ENCODE measurements at regions not wholly inside any gene's neighbourhood (a gene's known extent, or its start where the extent isn't known, plus 50 kb on each side); places are given as distances from the start of the nearest gene placed in this dataset.

DNA sequence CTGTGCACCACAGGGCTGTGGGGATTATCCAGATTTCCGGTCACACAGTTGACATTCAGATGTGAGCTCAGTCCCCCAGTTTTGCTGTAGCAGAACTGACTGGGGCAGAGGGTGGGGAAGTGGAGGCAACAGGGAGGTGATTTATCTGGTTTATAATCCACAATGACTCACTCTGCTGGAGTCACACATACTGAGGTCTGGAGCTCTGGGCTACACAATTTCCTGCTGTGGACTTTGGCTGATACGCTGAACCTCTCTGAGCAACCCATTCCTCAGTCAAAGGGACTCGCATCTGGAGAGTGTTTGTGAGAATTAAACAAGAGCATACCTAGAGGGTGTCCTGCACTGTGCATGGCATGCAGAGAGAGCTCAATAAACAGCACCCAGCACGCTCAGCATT lies 64.8 kb upstream of the PLPP4 start:
- Histone ChIP-seq H3K27me3 (replicated peaks; ENCODE audit: control insufficient read depth, insufficient read depth, low read length) (no peaks in the 10 kb centered on the region), H3K4me1 (no peaks in the 10 kb centered on the region), H3K36me3 (ENCODE audit: control insufficient read depth, insufficient read depth, low read length) (no peaks in the 10 kb centered on the region), H3K9me3 (no peaks in the 10 kb centered on the region), H3K4me3 (ENCODE audit: low read depth, low read length) (no peak overlapping the region)
- intact Hi-C loops (cut with micrococcal nuclease; ENCODE audit: unreplicated experiment), result no loop called here
- no peak overlapping the region for H3K27ac Mint-ChIP-seq (ENCODE audit: unreplicated experiment)
- no peaks in the 10 kb centered on the region for H3K4me1 Mint-ChIP-seq (ENCODE audit: low read depth, unreplicated experiment)
- H3K27me3 Mint-ChIP-seq (ENCODE audit: insufficient read depth, unreplicated experiment), result peaks cover 16% of the 10 kb centered on the region
- no peak overlapping the region for H3K4me3 Mint-ChIP-seq (ENCODE audit: unreplicated experiment)
- no TSS peak for BruUV-seq (replicated peaks)
- ChIA-PET CTCF (no interaction called here), POLR2A (no interaction called here)
- TF ChIP-seq, protein P1, sequence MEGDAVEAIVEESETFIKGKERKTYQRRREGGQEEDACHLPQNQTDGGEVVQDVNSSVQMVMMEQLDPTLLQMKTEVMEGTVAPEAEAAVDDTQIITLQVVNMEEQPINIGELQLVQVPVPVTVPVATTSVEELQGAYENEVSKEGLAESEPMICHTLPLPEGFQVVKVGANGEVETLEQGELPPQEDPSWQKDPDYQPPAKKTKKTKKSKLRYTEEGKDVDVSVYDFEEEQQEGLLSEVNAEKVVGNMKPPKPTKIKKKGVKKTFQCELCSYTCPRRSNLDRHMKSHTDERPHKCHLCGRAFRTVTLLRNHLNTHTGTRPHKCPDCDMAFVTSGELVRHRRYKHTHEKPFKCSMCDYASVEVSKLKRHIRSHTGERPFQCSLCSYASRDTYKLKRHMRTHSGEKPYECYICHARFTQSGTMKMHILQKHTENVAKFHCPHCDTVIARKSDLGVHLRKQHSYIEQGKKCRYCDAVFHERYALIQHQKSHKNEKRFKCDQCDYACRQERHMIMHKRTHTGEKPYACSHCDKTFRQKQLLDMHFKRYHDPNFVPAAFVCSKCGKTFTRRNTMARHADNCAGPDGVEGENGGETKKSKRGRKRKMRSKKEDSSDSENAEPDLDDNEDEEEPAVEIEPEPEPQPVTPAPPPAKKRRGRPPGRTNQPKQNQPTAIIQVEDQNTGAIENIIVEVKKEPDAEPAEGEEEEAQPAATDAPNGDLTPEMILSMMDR (IDR thresholded peaks at IDR 0.05; ENCODE audit: insufficient read depth in 1 of 2, low read depth in 1 of 2, low read length in 1 of 2, severe bottlenecking in 1 of 2, unreplicated experiment in 1 of 2), result no peak
- no peaks in the 10 kb centered on the region for H3K36me3 Mint-ChIP-seq (ENCODE audit: insufficient read depth, unreplicated experiment)
- DNase-seq, result no peak
- H3K9me3 Mint-ChIP-seq (ENCODE audit: unreplicated experiment), result no peaks in the 10 kb centered on the region

DNA sequence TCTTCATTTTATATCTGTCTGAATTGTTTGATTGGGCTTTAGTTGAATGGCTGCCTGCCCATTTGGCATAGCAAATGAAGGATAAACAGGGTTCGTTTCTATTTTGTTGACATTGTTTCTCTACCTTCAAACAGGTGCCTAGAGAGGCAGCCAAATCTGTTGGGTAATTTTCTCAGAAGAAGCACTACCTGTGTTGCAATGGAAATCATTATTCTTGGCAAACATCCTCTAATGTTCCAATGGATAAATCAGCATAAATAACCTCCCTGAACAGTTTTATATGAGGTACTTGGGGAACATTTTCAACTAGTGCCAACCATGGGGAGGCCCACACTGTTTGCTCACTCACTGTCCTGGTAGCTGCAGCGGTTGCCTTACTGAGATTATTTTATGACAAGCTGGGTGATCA lies 64.4 kb upstream of the PLPP4 start:
- no peak for DNase-seq
- Histone ChIP-seq H3K9me3 (no peaks in the 10 kb centered on the region), H3K4me3 (ENCODE audit: low read depth, low read length) (no peak overlapping the region), H3K4me1 (no peaks in the 10 kb centered on the region), H3K27me3 (replicated peaks; ENCODE audit: control insufficient read depth, insufficient read depth, low read length) (no peaks in the 10 kb centered on the region), H3K36me3 (ENCODE audit: control insufficient read depth, insufficient read depth, low read length) (no peaks in the 10 kb centered on the region)
- Mint-ChIP-seq H3K4me1 (ENCODE audit: low read depth, unreplicated experiment) (no peaks in the 10 kb centered on the region), H3K9me3 (ENCODE audit: unreplicated experiment) (no peaks in the 10 kb centered on the region), H3K36me3 (ENCODE audit: insufficient read depth, unreplicated experiment) (no peaks in the 10 kb centered on the region), H3K27me3 (ENCODE audit: insufficient read depth, unreplicated experiment) (peaks cover 14% of the 10 kb centered on the region), H3K4me3 (ENCODE audit: unreplicated experiment) (no peak overlapping the region), H3K27ac (ENCODE audit: unreplicated experiment) (no peak overlapping the region)
- TF ChIP-seq, protein P1 (IDR thresholded peaks at IDR 0.05; ENCODE audit: insufficient read depth in 1 of 2, low read depth in 1 of 2, low read length in 1 of 2, severe bottlenecking in 1 of 2, unreplicated experiment in 1 of 2), result no peak
- CTCF ChIA-PET, result no interaction called here
- no TSS peak for BruUV-seq (replicated peaks)
- intact Hi-C loops (cut with micrococcal nuclease; ENCODE audit: unreplicated experiment), result no loop called here
- POLR2A ChIA-PET, result no interaction called here

DNA sequence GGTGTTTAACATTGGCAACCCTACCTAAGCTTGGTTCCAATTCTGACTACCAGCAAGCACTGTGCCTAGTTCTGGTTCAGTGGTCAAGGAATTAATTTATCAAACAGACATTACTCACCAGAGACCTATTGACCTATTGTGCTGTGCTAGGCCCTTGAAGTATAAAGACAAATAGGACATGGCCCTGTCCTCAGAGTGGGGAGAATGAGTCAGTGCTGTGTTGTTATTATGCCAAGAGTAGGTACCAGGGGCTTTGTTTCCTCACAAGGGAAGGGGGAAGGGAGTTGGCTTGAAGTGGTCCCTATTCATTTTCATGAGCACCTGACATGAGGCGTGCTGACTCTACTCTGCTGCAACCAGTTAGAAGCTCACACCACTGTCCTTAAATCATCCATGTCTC lies 62.6 kb upstream of the PLPP4 start:
- no peak for DNase-seq
- no peaks in the 10 kb centered on the region for H3K9me3 Mint-ChIP-seq (ENCODE audit: unreplicated experiment)
- Histone ChIP-seq H3K36me3 (ENCODE audit: control insufficient read depth, insufficient read depth, low read length) (no peaks in the 10 kb centered on the region), H3K4me1 (no peaks in the 10 kb centered on the region), H3K27me3 (replicated peaks; ENCODE audit: control insufficient read depth, insufficient read depth, low read length) (no peaks in the 10 kb centered on the region), H3K9me3 (no peaks in the 10 kb centered on the region), H3K4me3 (ENCODE audit: low read depth, low read length) (no peak overlapping the region)
- H3K4me1 Mint-ChIP-seq (ENCODE audit: low read depth, unreplicated experiment), result no peaks in the 10 kb centered on the region
- intact Hi-C loops (cut with micrococcal nuclease; ENCODE audit: unreplicated experiment), result no loop called here
- ChIA-PET POLR2A (no interaction called here), CTCF (no interaction called here)
- TF ChIP-seq, protein P1 (IDR thresholded peaks at IDR 0.05; ENCODE audit: insufficient read depth in 1 of 2, low read depth in 1 of 2, low read length in 1 of 2, severe bottlenecking in 1 of 2, unreplicated experiment in 1 of 2), result no peak
- peaks cover 13% of the 10 kb centered on the region for H3K27me3 Mint-ChIP-seq (ENCODE audit: insufficient read depth, unreplicated experiment)
- H3K4me3 Mint-ChIP-seq (ENCODE audit: unreplicated experiment), result no peak overlapping the region
- H3K27ac Mint-ChIP-seq (ENCODE audit: unreplicated experiment), result no peak overlapping the region
- BruUV-seq (replicated peaks), result no TSS peak
- no peaks in the 10 kb centered on the region for H3K36me3 Mint-ChIP-seq (ENCODE audit: insufficient read depth, unreplicated experiment)

Measured in Caco-2 (cell line).